ENCODE measurements at regions not wholly inside any gene's neighbourhood (a gene's known extent, or its start where the extent isn't known, plus 50 kb on each side); places are given as distances from the start of the nearest gene placed in this dataset.

DNA sequence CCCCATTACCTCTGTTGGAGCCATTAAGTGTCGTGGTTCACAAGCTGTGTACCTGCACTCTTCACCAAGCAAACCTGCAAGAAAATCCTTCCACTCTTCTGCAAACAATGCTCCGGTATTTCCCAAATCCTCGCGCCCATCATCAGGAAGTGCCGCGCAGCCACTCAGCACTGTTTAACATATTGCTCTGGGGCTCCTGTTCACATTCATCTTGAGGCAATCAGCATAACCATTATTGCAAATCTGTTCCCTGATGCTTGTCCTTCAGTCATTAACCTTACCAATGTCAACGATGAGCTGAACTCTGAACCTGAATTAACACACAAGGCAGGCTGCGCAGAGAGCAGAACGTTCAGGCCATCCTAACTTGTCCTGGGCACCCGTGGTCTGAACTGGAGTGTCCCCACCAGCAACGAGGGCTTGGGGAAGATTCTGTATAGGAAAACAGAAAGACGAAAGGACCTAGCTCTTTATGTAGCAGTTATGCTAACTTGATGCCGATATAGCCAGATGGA is 751.4 kb upstream of the AUTS2 start:
- Histone ChIP-seq H4K20me1 (ENCODE audit: insufficient read depth, low read length) (no peaks in the 10 kb centered on the region), H3K79me2 (ENCODE audit: insufficient read depth, low read length) (no peaks in the 10 kb centered on the region), H3K27me3 (ENCODE audit: insufficient read depth, low read length, poor library complexity) (no peaks in the 10 kb centered on the region), H3K4me2 (ENCODE audit: insufficient read depth, low read length) (no peak overlapping the region), H3K27ac (ENCODE audit: low read length) (no peak overlapping the region), H2AFZ (ENCODE audit: low read depth, low read length) (no peak overlapping the region), H3K4me1 (ENCODE audit: insufficient read depth, low read length) (no peaks in the 10 kb centered on the region), H3K36me3 (ENCODE audit: insufficient read depth, low read length) (no peaks in the 10 kb centered on the region), H3K4me3 (ENCODE audit: low read depth in 1 of 2, low read length in 2 of 2) (no peak overlapping the region), H3K9me3 (ENCODE audit: insufficient read depth, low read length, severe bottlenecking) (no peaks in the 10 kb centered on the region), H3K9ac (ENCODE audit: low read depth, low read length) (no peak overlapping the region)
- DNase-seq (no peak), ATAC-seq (ENCODE audit: insufficient read depth, low read depth) (no peak)
- no peak for TF ChIP-seq EZH2 (IDR thresholded peaks at IDR 0.05; ENCODE audit: borderline replicate concordance, low read depth, low read length, severe bottlenecking)
- TF ChIP-seq, protein P1, sequence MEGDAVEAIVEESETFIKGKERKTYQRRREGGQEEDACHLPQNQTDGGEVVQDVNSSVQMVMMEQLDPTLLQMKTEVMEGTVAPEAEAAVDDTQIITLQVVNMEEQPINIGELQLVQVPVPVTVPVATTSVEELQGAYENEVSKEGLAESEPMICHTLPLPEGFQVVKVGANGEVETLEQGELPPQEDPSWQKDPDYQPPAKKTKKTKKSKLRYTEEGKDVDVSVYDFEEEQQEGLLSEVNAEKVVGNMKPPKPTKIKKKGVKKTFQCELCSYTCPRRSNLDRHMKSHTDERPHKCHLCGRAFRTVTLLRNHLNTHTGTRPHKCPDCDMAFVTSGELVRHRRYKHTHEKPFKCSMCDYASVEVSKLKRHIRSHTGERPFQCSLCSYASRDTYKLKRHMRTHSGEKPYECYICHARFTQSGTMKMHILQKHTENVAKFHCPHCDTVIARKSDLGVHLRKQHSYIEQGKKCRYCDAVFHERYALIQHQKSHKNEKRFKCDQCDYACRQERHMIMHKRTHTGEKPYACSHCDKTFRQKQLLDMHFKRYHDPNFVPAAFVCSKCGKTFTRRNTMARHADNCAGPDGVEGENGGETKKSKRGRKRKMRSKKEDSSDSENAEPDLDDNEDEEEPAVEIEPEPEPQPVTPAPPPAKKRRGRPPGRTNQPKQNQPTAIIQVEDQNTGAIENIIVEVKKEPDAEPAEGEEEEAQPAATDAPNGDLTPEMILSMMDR (IDR thresholded peaks at IDR 0.05; ENCODE audit: borderline replicate concordance, extremely low read depth, low read length, poor library complexity, severe bottlenecking), result no peak

DNA sequence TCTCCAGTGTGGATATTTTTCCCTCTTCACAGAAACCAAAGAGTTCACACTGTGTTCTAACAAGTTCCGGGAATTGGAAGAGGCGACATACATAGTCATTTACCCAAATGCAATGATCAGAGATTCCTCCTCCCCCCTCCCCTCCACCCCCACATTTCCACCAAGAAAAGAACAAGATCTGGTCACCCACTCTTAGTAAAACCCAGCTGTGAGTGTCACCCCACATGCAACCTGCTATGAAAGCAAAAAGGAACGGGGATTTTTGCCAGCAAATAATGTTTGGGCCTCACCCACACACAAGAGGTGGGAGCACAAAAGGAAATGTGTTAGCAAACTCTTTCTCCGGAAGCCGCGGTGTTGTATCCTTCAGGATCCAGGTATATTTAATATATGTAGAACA is 745.0 kb upstream of the AUTS2 start:
- no peak for TF ChIP-seq EZH2 (IDR thresholded peaks at IDR 0.05; ENCODE audit: borderline replicate concordance, low read depth, low read length, severe bottlenecking)
- TF ChIP-seq, protein P1 (IDR thresholded peaks at IDR 0.05; ENCODE audit: borderline replicate concordance, extremely low read depth, low read length, poor library complexity, severe bottlenecking), result no peak
- H3K9ac ChIP-seq (ENCODE audit: low read depth, low read length), result no peak overlapping the region

DNA sequence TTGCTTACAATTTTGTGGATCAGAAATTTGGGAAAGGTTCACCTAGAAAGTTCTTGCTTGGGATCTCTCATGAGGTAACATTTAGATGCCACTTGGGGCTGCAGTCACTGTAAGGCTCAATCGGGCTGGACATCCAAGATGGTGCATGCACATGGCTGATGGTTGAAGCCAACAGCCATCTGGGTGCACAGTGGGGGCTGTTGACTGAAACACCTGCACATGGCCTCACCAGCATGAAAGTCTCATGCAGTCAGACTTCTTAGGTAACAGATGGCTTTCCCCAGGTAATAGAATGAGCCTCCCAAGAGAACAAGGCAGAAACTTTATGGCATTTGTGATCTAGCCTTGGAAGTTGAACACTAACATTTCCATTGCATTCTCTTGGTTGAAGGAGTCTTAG is 740.7 kb upstream of the AUTS2 start:
- TF ChIP-seq EZH2 (IDR thresholded peaks at IDR 0.05; ENCODE audit: borderline replicate concordance, low read depth, low read length, severe bottlenecking), result no peak
- TF ChIP-seq, protein P1 (IDR thresholded peaks at IDR 0.05; ENCODE audit: borderline replicate concordance, extremely low read depth, low read length, poor library complexity, severe bottlenecking), result no peak
- Histone ChIP-seq H3K4me2 (ENCODE audit: insufficient read depth, low read length) (no peak overlapping the region), H2AFZ (ENCODE audit: low read depth, low read length) (no peak overlapping the region), H3K9ac (ENCODE audit: low read depth, low read length) (no peak overlapping the region), H3K4me3 (ENCODE audit: low read depth in 1 of 2, low read length in 2 of 2) (no peak overlapping the region), H3K79me2 (ENCODE audit: insufficient read depth, low read length) (no peaks in the 10 kb centered on the region), H3K27ac (ENCODE audit: low read length) (no peak overlapping the region), H4K20me1 (ENCODE audit: insufficient read depth, low read length) (no peaks in the 10 kb centered on the region), H3K4me1 (ENCODE audit: insufficient read depth, low read length) (no peaks in the 10 kb centered on the region), H3K9me3 (ENCODE audit: insufficient read depth, low read length, severe bottlenecking) (no peaks in the 10 kb centered on the region), H3K27me3 (ENCODE audit: insufficient read depth, low read length, poor library complexity) (no peaks in the 10 kb centered on the region), H3K36me3 (ENCODE audit: insufficient read depth, low read length) (no peaks in the 10 kb centered on the region)
- ATAC-seq (ENCODE audit: insufficient read depth, low read depth) (no peak), DNase-seq (no peak)

More for the DNA sequence above, 745.0 kb upstream of the AUTS2 start:
- Histone ChIP-seq H3K4me3 (ENCODE audit: low read depth in 1 of 2, low read length in 2 of 2) (no peak overlapping the region), H3K27me3 (ENCODE audit: insufficient read depth, low read length, poor library complexity) (no peaks in the 10 kb centered on the region), H2AFZ (ENCODE audit: low read depth, low read length) (no peak overlapping the region), H3K9me3 (ENCODE audit: insufficient read depth, low read length, severe bottlenecking) (no peaks in the 10 kb centered on the region), H4K20me1 (ENCODE audit: insufficient read depth, low read length) (no peaks in the 10 kb centered on the region), H3K27ac (ENCODE audit: low read length) (no peak overlapping the region), H3K79me2 (ENCODE audit: insufficient read depth, low read length) (no peaks in the 10 kb centered on the region), H3K4me1 (ENCODE audit: insufficient read depth, low read length) (no peaks in the 10 kb centered on the region), H3K36me3 (ENCODE audit: insufficient read depth, low read length) (no peaks in the 10 kb centered on the region), H3K4me2 (ENCODE audit: insufficient read depth, low read length) (no peak overlapping the region)
- ATAC-seq (ENCODE audit: insufficient read depth, low read depth), result no peak
- no peak for DNase-seq

DNA sequence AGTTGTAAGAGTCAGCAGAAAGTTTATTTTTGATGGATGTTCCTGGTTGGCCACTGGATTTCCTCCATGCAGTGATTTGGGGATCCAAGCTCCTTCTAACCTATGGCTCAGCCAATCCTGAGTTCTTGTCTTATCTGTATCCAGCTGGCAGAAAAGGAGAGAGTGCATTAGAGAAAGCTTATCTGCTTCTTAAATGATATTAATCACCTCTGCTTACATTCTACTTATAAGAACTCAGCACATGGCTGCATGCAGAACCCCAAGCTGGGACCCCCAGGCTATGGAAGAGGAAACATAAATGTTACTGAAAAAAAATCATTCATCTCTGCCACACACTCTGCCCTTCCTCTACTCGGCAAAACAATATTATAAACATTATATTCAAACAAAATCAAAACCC is 739.8 kb upstream of the AUTS2 start:
- no peaks in the 10 kb centered on the region for H4K20me1 ChIP-seq (ENCODE audit: insufficient read depth, low read length)
- H3K36me3 ChIP-seq (ENCODE audit: insufficient read depth, low read length), result no peaks in the 10 kb centered on the region
- TF ChIP-seq, protein P1 (IDR thresholded peaks at IDR 0.05; ENCODE audit: borderline replicate concordance, extremely low read depth, low read length, poor library complexity, severe bottlenecking), result no peak
- TF ChIP-seq EZH2 (IDR thresholded peaks at IDR 0.05; ENCODE audit: borderline replicate concordance, low read depth, low read length, severe bottlenecking), result no peak
- ATAC-seq (ENCODE audit: insufficient read depth, low read depth), result no peak
- no peak overlapping the region for H3K4me2 ChIP-seq (ENCODE audit: insufficient read depth, low read length)
- H3K79me2 ChIP-seq (ENCODE audit: insufficient read depth, low read length), result no peaks in the 10 kb centered on the region
- H2AFZ ChIP-seq (ENCODE audit: low read depth, low read length), result no peak overlapping the region
- no peaks in the 10 kb centered on the region for H3K9me3 ChIP-seq (ENCODE audit: insufficient read depth, low read length, severe bottlenecking)
- no peaks in the 10 kb centered on the region for H3K4me1 ChIP-seq (ENCODE audit: insufficient read depth, low read length)
- H3K9ac ChIP-seq (ENCODE audit: low read depth, low read length), result no peak overlapping the region
- no peak overlapping the region for H3K27ac ChIP-seq (ENCODE audit: low read length)
- no peak for DNase-seq
- no peaks in the 10 kb centered on the region for H3K27me3 ChIP-seq (ENCODE audit: insufficient read depth, low read length, poor library complexity)
- no peak overlapping the region for H3K4me3 ChIP-seq (ENCODE audit: low read depth in 1 of 2, low read length in 2 of 2)

Measured in DND-41 (cell line).